A549 (cell line): ENCODE measurements at regions not wholly inside any gene's neighbourhood (a gene's known extent, or its start where the extent isn't known, plus 50 kb on each side); places are given as distances from the start of the nearest gene placed in this dataset.

Experiments
- ATAC-seq, 2 experiments: fragments of 200-7000 bp in 1 of 2; fragments of >200 bp in 1 of 2; cut with Nextera tagmentation in 1 of 2; cut with Tn5 transposase in 1 of 2; 3 replicates each; pipeline versions ENCODE4 v1.8.0 to v1.9.1; 2018 to 2020; ENCODE audit warnings: mild to moderate bottlenecking in 1 of 2, moderate library complexity in 1 of 2
- CTCF ChIA-PET: fragments of 300-600 bp; sonication (Branson Sonifier 250); formaldehyde crosslinking; extraction: SDS; loops from one replicate; lab custom pipeline; 2021; ENCODE audit warnings: antibody characterized with exemption, inconsistent platforms; lab: Yijun Ruan, JAX
- POLR2A ChIA-PET: fragments of 350-600 bp; formaldehyde crosslinking; extraction: SDS; loops from one replicate; lab custom pipeline; 2021; ENCODE audit warnings: antibody characterized with exemption, inconsistent platforms; lab: Yijun Ruan, JAX
- DNase-seq, 2 experiments: peaks; one replicate each; pipeline versions ENCODE4 v3.0.0 to v3.0.0-alpha.2; 2011 to 2016; ENCODE audit warnings: low read depth in 1 of 2, low spot score in 1 of 2
- FAIRE-seq: peaks from 2 replicates; lab custom pipeline; 2011; peaks lifted over from hg19 to GRCh38; lab: Jason Lieb, UNC
- H3K27ac ChIP-seq, 2 experiments: fragments of >200 bp; sonication (Bioruptor Twin); formaldehyde crosslinking; 3 replicates each; pipeline ENCODE4 v1.5.1; 2016 to 2017
- H3K4me1 ChIP-seq: fragments of >200 bp; sonication (Bioruptor Twin); formaldehyde crosslinking; 3 replicates; pipeline ENCODE4 v1.6.1; 2016
- H3K4me2 ChIP-seq: fragments of >200 bp; sonication (Bioruptor Twin); formaldehyde crosslinking; 3 replicates; pipeline ENCODE4 v1.6.1; 2016
- H3K4me3 ChIP-seq: fragments of >200 bp; sonication (Bioruptor Twin); formaldehyde crosslinking; 3 replicates; pipeline ENCODE4 v1.5.1; 2016
- H3K9me3 ChIP-seq: fragments of >200 bp; sonication (Bioruptor Twin); formaldehyde crosslinking; 3 replicates; pipeline ENCODE4 v1.6.1; 2016
- BHLHE40 ChIP-seq: IDR thresholded peaks from 2 replicates; pipeline ENCODE4 v1.6.1; 2012; ENCODE audit warnings: low read depth, low read length, inconsistent platforms
- CEBPB ChIP-seq, 2 experiments: fragments of >200 bp in 1 of 2; sonication (Bioruptor Twin) in 1 of 2; formaldehyde crosslinking in 1 of 2; IDR thresholded peaks; 2 replicates each; pipeline ENCODE4 v1.6.1; 2012 to 2016
- EHF ChIP-seq: fragments of 250-450 bp; sonication (Bioruptor Pico); IDR thresholded peaks from 2 replicates; pipeline ENCODE4 v1.5.0; 2020; ENCODE audit warnings: mild to moderate bottlenecking
- EHMT2 ChIP-seq: fragments of 200-600 bp; sonication (generic); IDR thresholded peaks from 2 replicates; pipeline ENCODE4 v1.6.1; 2016; ENCODE audit warnings: antibody characterized with exemption, low read depth, mild to moderate bottlenecking, moderate library complexity
- JUNB ChIP-seq: fragments of >200 bp; sonication (Bioruptor Twin); formaldehyde crosslinking; IDR thresholded peaks from 2 replicates; pipeline ENCODE4 v1.6.1; 2016
- MYC ChIP-seq: IDR thresholded peaks from 2 replicates; pipeline ENCODE4 v1.6.1; 2012; ENCODE audit warnings: mild to moderate bottlenecking, inconsistent platforms, low read length, improper control_type of control experiment, borderline replicate concordance
- NR3C1 ChIP-seq: fragments of >200 bp; sonication (Bioruptor Twin); formaldehyde crosslinking; IDR thresholded peaks from 3 replicates; pipeline ENCODE4 v1.6.1; 2017
- POLR2A ChIP-seq: IDR thresholded peaks from 2 replicates; pipeline ENCODE4 v1.6.1; 2012; ENCODE audit warnings: mild to moderate bottlenecking, low read length
- RAD21 ChIP-seq, 2 experiments: fragments of >200 bp in 1 of 2; sonication (Bioruptor Twin) in 1 of 2; formaldehyde crosslinking in 1 of 2; IDR thresholded peaks in 1 of 2; conservative IDR thresholded peaks in 1 of 2; 2 replicates in 1 of 2; 3 replicates in 1 of 2; pipeline ENCODE4 v1.6.1; 2012 to 2018; ENCODE audit warnings: inconsistent platforms in 1 of 2
- RFX5 ChIP-seq: fragments of 450-650 bp; IDR thresholded peaks from 2 replicates; pipeline ENCODE4 v1.7.1; 2014; ENCODE audit warnings: antibody characterized with exemption, mild to moderate bottlenecking, moderate library complexity
- SREBF2 ChIP-seq: fragments of 450-650 bp; IDR thresholded peaks from 2 replicates; pipeline ENCODE4 v1.6.1; 2014; ENCODE audit warnings: mild to moderate bottlenecking, moderate library complexity
- ZNF302 ChIP-seq: fragments of 250-450 bp; sonication (Bioruptor Pico); IDR thresholded peaks from 2 replicates; pipeline ENCODE4 v1.9.0; 2021; ENCODE audit warnings: inconsistent platforms, mild to moderate bottlenecking, moderate library complexity
- ZSCAN20 ChIP-seq: fragments of 250-450 bp; sonication (Bioruptor Pico); IDR thresholded peaks from 2 replicates; pipeline ENCODE4 v1.8.0; 2022; ENCODE audit warnings: mild to moderate bottlenecking, moderate library complexity
- WGBS: methylation state at CpG from one replicate; pipeline ENCODE4 v1.1.6; 2017; ENCODE audit errors: missing lambda C conversion rate; 5-methylcytosine and 5-hydroxymethylcytosine counted together
- TF ChIP-seq, protein P1 (sequence below): IDR thresholded peaks from 2 replicates; pipeline ENCODE4 v1.6.1; 2012; ENCODE audit warnings: low read depth, borderline replicate concordance
- TF ChIP-seq, protein P2 (sequence below): IDR thresholded peaks from 2 replicates; pipeline ENCODE4 v1.6.1; 2012
- TF ChIP-seq, protein P3 (sequence below): IDR thresholded peaks from 2 replicates; pipeline ENCODE4 v1.6.1; 2012
- TF ChIP-seq, protein P4 (sequence below): fragments of >200 bp; sonication (Bioruptor Twin); formaldehyde crosslinking; IDR thresholded peaks from 3 replicates; pipeline ENCODE4 v1.6.1; 2016
- TF ChIP-seq, protein P5 (sequence below): fragments of 250-450 bp; sonication (Bioruptor Pico); IDR thresholded peaks from 2 replicates; pipeline ENCODE4 v1.5.0; 2021; ENCODE audit warnings: mild to moderate bottlenecking, moderate library complexity, borderline replicate concordance
- TF ChIP-seq, protein P6 (sequence below): fragments of 150-350 bp; IDR thresholded peaks from 2 replicates; pipeline ENCODE4 v1.6.1; 2014; ENCODE audit warnings: low read depth, mild to moderate bottlenecking, low read length

DNA sequence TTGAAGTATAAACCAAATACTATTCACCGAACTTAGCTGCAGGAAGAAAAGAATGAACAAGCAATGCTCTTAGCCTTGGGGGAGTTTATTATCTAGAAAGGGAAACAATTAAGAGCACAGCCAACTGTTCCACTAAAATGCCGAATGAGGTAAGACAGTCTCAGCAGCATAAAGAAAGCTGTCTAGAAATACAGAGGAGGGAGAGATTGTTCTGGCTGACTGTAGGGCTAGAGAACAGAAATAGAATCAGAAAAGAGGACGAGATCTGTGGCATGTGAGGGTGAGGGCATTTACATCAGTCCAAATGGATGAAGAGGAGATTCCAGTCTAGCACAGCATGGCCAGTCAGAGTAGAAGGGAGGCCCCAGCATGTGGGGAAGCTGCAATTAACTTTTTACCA, 56.8 kb upstream of the TNFRSF19 start:
- H3K4me1 ChIP-seq, result no peaks in the 10 kb centered on the region
- WGBS, result 55% methylated on average over 3 of the region's 3 CpGs
- H3K4me3 ChIP-seq, result no peak overlapping the region
- no peaks in the 10 kb centered on the region for H3K9me3 ChIP-seq
- no peak overlapping the region for H3K27ac ChIP-seq
- ChIA-PET POLR2A (no interaction called here), CTCF (interaction anchor here (0.7 to 1.6 kb wide), 4 partner anchors 10 to 46 kb away, joined by 3 to 6 read pairs (median 3); no protein-coding TSS in a partner anchor)
- ATAC-seq (no peak), DNase-seq (no peak), FAIRE-seq (no peak)
- TF ChIP-seq, protein P1, sequence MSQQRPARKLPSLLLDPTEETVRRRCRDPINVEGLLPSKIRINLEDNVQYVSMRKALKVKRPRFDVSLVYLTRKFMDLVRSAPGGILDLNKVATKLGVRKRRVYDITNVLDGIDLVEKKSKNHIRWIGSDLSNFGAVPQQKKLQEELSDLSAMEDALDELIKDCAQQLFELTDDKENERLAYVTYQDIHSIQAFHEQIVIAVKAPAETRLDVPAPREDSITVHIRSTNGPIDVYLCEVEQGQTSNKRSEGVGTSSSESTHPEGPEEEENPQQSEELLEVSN, result no peak
- TF ChIP-seq BHLHE40, result no peak
- no peak for TF ChIP-seq RFX5
- TF ChIP-seq, protein P2, sequence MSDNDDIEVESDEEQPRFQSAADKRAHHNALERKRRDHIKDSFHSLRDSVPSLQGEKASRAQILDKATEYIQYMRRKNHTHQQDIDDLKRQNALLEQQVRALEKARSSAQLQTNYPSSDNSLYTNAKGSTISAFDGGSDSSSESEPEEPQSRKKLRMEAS, result no peak
- TF ChIP-seq JUNB, result no peak
- no peak for TF ChIP-seq ZSCAN20 (CRISPR knock-in tag)
- H3K4me2 ChIP-seq, result no peak overlapping the region

DNA sequence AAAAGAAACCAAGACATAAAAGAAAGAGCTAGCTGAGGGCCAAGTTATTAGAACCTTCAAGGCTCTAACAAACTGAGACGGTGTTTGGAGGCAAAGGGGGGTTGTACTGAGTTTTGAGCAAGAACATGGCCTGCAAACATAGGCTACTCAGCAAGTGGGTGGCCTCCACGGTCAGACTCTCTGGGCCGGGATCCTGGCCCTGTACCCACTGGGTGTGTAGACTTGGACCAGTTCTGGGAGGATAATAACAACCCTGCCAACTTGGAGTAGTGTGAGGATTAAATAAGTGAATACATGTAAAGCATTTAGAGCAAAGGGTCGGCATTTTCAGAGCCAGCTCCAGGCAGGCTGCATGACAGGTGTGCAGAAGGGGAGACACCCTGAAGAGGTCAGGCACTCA, 56.1 kb upstream of the TNFRSF19 start:
- ATAC-seq (no peak), FAIRE-seq (no peak), DNase-seq (no peak)
- POLR2A ChIA-PET, result no interaction called here
- Histone ChIP-seq H3K9me3 (no peaks in the 10 kb centered on the region), H3K4me2 (no peak overlapping the region), H3K4me1 (no peaks in the 10 kb centered on the region), H3K4me3 (no peak overlapping the region), H3K27ac (no peak overlapping the region)
- WGBS, result 62% methylated on average over 4 of the region's 4 CpGs
- CTCF ChIA-PET, result interaction anchor here (0.7 to 1.5 kb wide), 3 partner anchors 12 to 47 kb away, joined by 3 read pairs; no protein-coding TSS in a partner anchor
- TF ChIP-seq EHF (CRISPR knock-in tag) (no peak), ZNF302 (CRISPR knock-in tag) (no peak), MYC (no peak), RAD21 (conservative IDR thresholded peaks at IDR 0.05 in 1 of 2, IDR thresholded peaks at IDR 0.05 in 1 of 2) (no peak), CEBPB (IDR thresholded peaks at IDR 0.05) (no peak), POLR2A (no peak), BHLHE40 (no peak), NR3C1 (no peak), ZSCAN20 (CRISPR knock-in tag) (no peak), SREBF2 (no peak), EHMT2 (no peak)
- TF ChIP-seq, protein P3, sequence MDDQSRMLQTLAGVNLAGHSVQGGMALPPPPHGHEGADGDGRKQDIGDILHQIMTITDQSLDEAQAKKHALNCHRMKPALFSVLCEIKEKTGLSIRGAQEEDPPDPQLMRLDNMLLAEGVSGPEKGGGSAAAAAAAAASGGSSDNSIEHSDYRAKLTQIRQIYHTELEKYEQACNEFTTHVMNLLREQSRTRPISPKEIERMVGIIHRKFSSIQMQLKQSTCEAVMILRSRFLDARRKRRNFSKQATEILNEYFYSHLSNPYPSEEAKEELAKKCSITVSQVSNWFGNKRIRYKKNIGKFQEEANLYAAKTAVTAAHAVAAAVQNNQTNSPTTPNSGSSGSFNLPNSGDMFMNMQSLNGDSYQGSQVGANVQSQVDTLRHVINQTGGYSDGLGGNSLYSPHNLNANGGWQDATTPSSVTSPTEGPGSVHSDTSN, result no peak
- TF ChIP-seq, protein P4, sequence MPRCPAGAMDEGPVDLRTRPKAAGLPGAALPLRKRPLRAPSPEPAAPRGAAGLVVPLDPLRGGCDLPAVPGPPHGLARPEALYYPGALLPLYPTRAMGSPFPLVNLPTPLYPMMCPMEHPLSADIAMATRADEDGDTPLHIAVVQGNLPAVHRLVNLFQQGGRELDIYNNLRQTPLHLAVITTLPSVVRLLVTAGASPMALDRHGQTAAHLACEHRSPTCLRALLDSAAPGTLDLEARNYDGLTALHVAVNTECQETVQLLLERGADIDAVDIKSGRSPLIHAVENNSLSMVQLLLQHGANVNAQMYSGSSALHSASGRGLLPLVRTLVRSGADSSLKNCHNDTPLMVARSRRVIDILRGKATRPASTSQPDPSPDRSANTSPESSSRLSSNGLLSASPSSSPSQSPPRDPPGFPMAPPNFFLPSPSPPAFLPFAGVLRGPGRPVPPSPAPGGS, result no peak
- TF ChIP-seq, protein P5, sequence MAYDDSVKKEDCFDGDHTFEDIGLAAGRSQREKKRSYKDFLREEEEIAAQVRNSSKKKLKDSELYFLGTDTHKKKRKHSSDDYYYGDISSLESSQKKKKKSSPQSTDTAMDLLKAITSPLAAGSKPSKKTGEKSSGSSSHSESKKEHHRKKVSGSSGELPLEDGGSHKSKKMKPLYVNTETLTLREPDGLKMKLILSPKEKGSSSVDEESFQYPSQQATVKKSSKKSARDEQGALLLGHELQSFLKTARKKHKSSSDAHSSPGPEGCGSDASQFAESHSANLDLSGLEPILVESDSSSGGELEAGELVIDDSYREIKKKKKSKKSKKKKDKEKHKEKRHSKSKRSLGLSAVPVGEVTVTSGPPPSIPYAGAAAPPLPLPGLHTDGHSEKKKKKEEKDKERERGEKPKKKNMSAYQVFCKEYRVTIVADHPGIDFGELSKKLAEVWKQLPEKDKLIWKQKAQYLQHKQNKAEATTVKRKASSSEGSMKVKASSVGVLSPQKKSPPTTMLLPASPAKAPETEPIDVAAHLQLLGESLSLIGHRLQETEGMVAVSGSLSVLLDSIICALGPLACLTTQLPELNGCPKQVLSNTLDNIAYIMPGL (CRISPR knock-in tag), result no peak
- TF ChIP-seq, protein P6, sequence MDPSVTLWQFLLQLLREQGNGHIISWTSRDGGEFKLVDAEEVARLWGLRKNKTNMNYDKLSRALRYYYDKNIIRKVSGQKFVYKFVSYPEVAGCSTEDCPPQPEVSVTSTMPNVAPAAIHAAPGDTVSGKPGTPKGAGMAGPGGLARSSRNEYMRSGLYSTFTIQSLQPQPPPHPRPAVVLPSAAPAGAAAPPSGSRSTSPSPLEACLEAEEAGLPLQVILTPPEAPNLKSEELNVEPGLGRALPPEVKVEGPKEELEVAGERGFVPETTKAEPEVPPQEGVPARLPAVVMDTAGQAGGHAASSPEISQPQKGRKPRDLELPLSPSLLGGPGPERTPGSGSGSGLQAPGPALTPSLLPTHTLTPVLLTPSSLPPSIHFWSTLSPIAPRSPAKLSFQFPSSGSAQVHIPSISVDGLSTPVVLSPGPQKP, result no peak
